ENCODE measurements at regions not wholly inside any gene's neighbourhood (a gene's known extent, or its start where the extent isn't known, plus 50 kb on each side); places are given as distances from the start of the nearest gene placed in this dataset.

DNA sequence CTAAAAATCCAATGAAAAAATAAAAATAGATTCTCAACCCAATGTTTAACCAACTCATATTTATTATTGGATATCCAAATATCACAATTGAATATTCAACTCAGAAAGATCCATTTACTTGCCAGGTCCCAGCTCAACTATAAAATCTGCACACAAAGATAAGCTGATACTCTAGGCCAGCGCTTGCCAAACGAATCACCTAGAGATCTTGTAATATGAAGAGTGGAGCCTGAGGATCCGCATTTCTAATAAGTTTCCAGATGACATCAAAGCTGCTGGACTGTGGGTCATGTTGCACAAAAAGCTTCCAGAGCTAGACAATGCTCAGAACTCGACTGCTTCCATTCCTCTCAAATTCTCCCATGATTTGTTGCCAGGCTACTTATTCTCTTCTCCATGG is 51.7 kb upstream of the HSF2 start:
- no peak for TF ChIP-seq POLR2AphosphoS5 (IDR thresholded peaks at IDR 0.05; ENCODE audit: low read depth, low read length)
- TF ChIP-seq SIN3A (IDR thresholded peaks at IDR 0.05; ENCODE audit: borderline replicate concordance, insufficient read depth, low read length), result no peak
- TF ChIP-seq TAF1 (IDR thresholded peaks at IDR 0.05; ENCODE audit: borderline replicate concordance, insufficient read depth, low read length), result no peak
- TF ChIP-seq, protein P1, sequence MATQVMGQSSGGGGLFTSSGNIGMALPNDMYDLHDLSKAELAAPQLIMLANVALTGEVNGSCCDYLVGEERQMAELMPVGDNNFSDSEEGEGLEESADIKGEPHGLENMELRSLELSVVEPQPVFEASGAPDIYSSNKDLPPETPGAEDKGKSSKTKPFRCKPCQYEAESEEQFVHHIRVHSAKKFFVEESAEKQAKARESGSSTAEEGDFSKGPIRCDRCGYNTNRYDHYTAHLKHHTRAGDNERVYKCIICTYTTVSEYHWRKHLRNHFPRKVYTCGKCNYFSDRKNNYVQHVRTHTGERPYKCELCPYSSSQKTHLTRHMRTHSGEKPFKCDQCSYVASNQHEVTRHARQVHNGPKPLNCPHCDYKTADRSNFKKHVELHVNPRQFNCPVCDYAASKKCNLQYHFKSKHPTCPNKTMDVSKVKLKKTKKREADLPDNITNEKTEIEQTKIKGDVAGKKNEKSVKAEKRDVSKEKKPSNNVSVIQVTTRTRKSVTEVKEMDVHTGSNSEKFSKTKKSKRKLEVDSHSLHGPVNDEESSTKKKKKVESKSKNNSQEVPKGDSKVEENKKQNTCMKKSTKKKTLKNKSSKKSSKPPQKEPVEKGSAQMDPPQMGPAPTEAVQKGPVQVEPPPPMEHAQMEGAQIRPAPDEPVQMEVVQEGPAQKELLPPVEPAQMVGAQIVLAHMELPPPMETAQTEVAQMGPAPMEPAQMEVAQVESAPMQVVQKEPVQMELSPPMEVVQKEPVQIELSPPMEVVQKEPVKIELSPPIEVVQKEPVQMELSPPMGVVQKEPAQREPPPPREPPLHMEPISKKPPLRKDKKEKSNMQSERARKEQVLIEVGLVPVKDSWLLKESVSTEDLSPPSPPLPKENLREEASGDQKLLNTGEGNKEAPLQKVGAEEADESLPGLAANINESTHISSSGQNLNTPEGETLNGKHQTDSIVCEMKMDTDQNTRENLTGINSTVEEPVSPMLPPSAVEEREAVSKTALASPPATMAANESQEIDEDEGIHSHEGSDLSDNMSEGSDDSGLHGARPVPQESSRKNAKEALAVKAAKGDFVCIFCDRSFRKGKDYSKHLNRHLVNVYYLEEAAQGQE (IDR thresholded peaks at IDR 0.05; ENCODE audit: insufficient read depth in 1 of 2, low read depth in 2 of 2, low read length in 2 of 2), result no peak

All from PFSK-1 (cell line).